Medulla oblongata (tissue), 1 donor: ENCODE measurements at regions not wholly inside any gene's neighbourhood (a gene's known extent, or its start where the extent isn't known, plus 50 kb on each side); places are given as distances from the start of the nearest gene placed in this dataset.

ENCODE experiments used
- DNase-seq: peaks from one replicate; pipeline ENCODE4 v3.0.0-alpha.2; 2015; ENCODE audit errors: extremely low spot score

GRCh38 chr6:28736121-28736520, 187.7 kb downstream of the TRIM27 start:
- DNase-seq, result no peak

GRCh38 chr6:28737750-28738395, 185.9 kb downstream of the TRIM27 start:
- DNase-seq, result no peak

- DNase-seq, result no peak
Measured at GRCh38 chr6:28738396-28738765, 185.4 kb downstream of the TRIM27 start.

- no peak for DNase-seq
Measured at GRCh38 chr6:28741363-28741762, 182.4 kb downstream of the TRIM27 start.

- DNase-seq, result no peak
Measured at GRCh38 chr6:28742668-28743270, 181.0 kb downstream of the TRIM27 start.

- DNase-seq, result no peak
Measured at GRCh38 chr6:28743271-28743789, 180.5 kb downstream of the TRIM27 start.

- no peak for DNase-seq
Measured at GRCh38 chr6:28747083-28747630, 176.6 kb downstream of the TRIM27 start.

- DNase-seq, result no peak
Measured at GRCh38 chr6:28747631-28748157, 176.1 kb downstream of the TRIM27 start.

GRCh38 chr6:28748192-28748591, 175.6 kb downstream of the TRIM27 start:
- no peak for DNase-seq

- DNase-seq, result no peak
Measured at GRCh38 chr6:28750926-28751458, 172.8 kb downstream of the TRIM27 start.

GRCh38 chr6:28751514-28751913, 172.3 kb downstream of the TRIM27 start:
- DNase-seq, result no peak

- DNase-seq, result no peak
Measured at GRCh38 chr6:28751963-28752350, 171.8 kb downstream of the TRIM27 start.

GRCh38 chr6:28757429-28758045, 166.2 kb downstream of the TRIM27 start:
- DNase-seq, result no peak

GRCh38 chr6:28758046-28758817, 165.6 kb downstream of the TRIM27 start:
- DNase-seq, result no peak

- DNase-seq, result no peak
Measured at GRCh38 chr6:28758818-28759235, 165.0 kb downstream of the TRIM27 start.

GRCh38 chr6:28764014-28764723, 159.6 kb downstream of the TRIM27 start:
- no peak for DNase-seq

GRCh38 chr6:28764761-28765282, 159.0 kb downstream of the TRIM27 start:
- no peak for DNase-seq

GRCh38 chr6:28765978-28766351, 157.8 kb downstream of the TRIM27 start:
- no peak for DNase-seq

- DNase-seq, result no peak
Measured at GRCh38 chr6:28766426-28766825, 157.4 kb downstream of the TRIM27 start.

- no peak for DNase-seq
Measured at GRCh38 chr6:28767133-28767532, 156.7 kb downstream of the TRIM27 start.

GRCh38 chr6:28767691-28768090, 156.1 kb downstream of the TRIM27 start:
- no peak for DNase-seq
